Occipital lobe (tissue), 1 donor: ENCODE measurements at regions not wholly inside any gene's neighbourhood (a gene's known extent, or its start where the extent isn't known, plus 50 kb on each side); places are given as distances from the start of the nearest gene placed in this dataset.
"Not testable (repeated sequence)": the region's sequence is repeated elsewhere in the genome, so short reads cannot be mapped to it uniquely, and the experiment has no call there.

Experiments used
- DNase-seq: peaks from one replicate; lab custom pipeline; 2025; lab: John Stamatoyannopoulos, UW

GRCh38 chr10:64976150-64976549 lies 1454.9 kb downstream of the REEP3 start:
- DNase-seq, result no peak

- DNase-seq, result no peak
These were observed 1456.7 kb downstream of the REEP3 start for GRCh38 chr10:64977915-64978314.

GRCh38 chr10:64996886-64997285 lies 1475.7 kb downstream of the REEP3 start:
- DNase-seq, result no peak

GRCh38 chr10:65010845-65011244 lies 1489.6 kb downstream of the REEP3 start:
- DNase-seq, result no peak

- DNase-seq, result no peak
These were observed 1496.3 kb downstream of the REEP3 start for GRCh38 chr10:65017523-65017922.

GRCh38 chr10:65024886-65025285 lies 1503.7 kb downstream of the REEP3 start:
- DNase-seq, result no peak

- DNase-seq, result no peak
These were observed 1509.1 kb downstream of the REEP3 start for GRCh38 chr10:65030263-65030662.

- no peak for DNase-seq
These were observed 1511.9 kb downstream of the REEP3 start for GRCh38 chr10:65032867-65033769.

- DNase-seq, result no peak
These were observed 1512.8 kb downstream of the REEP3 start for GRCh38 chr10:65033957-65034356.

- no peak for DNase-seq
These were observed 1519.6 kb downstream of the REEP3 start for GRCh38 chr10:65040796-65041195.

GRCh38 chr10:65041307-65041706 lies 1520.1 kb downstream of the REEP3 start:
- DNase-seq, result no peak

GRCh38 chr10:65042496-65042895 lies 1521.3 kb downstream of the REEP3 start:
- DNase-seq, result no peak

GRCh38 chr10:65046831-65047230 lies 1525.6 kb downstream of the REEP3 start:
- DNase-seq, result no peak

GRCh38 chr10:65052111-65052510 lies 1530.9 kb downstream of the REEP3 start:
- not testable (repeated sequence) for DNase-seq

GRCh38 chr10:65053397-65053796 lies 1532.2 kb downstream of the REEP3 start:
- not testable (repeated sequence) for DNase-seq

GRCh38 chr10:65053831-65054351 lies 1532.7 kb downstream of the REEP3 start:
- not testable (repeated sequence) for DNase-seq

GRCh38 chr10:65054701-65055100 lies 1533.5 kb downstream of the REEP3 start:
- DNase-seq, result not testable (repeated sequence)

GRCh38 chr10:65065278-65065677 lies 1544.1 kb downstream of the REEP3 start:
- no peak for DNase-seq

- no peak for DNase-seq
These were observed 1562.0 kb downstream of the REEP3 start for GRCh38 chr10:65083222-65083621.

GRCh38 chr10:65090991-65091390 lies 1569.8 kb downstream of the REEP3 start:
- DNase-seq, result no peak

- no peak for DNase-seq
These were observed 1578.9 kb downstream of the REEP3 start for GRCh38 chr10:65100146-65100545.

- not testable (repeated sequence) for DNase-seq
These were observed 1579.7 kb downstream of the REEP3 start for GRCh38 chr10:65100881-65101280.

- DNase-seq, result no peak
These were observed 1588.8 kb downstream of the REEP3 start for GRCh38 chr10:65110009-65110408.
